Osteocyte (in vitro differentiated cells): ENCODE measurements at regions not wholly inside any gene's neighbourhood (a gene's known extent, or its start where the extent isn't known, plus 50 kb on each side); places are given as distances from the start of the nearest gene placed in this dataset.

Source experiments
- DNase-seq: peaks from one replicate; pipeline ENCODE4 v3.0.0; 2021; ENCODE audit warnings: mixed read lengths; ENCODE audit not compliant: unreplicated experiment; ENCODE audit errors: extremely low spot score
- H3K27ac Mint-ChIP-seq: one replicate; pipeline ENCODE4 v1.8.0; 2021; ENCODE audit warnings: mild to moderate bottlenecking, mixed read lengths; ENCODE audit not compliant: unreplicated experiment
- H3K27me3 Mint-ChIP-seq: one replicate; pipeline ENCODE4 v1.8.0; 2021; ENCODE audit warnings: mixed read lengths; ENCODE audit not compliant: unreplicated experiment
- H3K36me3 Mint-ChIP-seq: one replicate; pipeline ENCODE4 v1.8.0; 2021; ENCODE audit warnings: mixed read lengths; ENCODE audit not compliant: unreplicated experiment
- H3K4me1 Mint-ChIP-seq: one replicate; pipeline ENCODE4 v1.8.0; 2021; ENCODE audit warnings: mixed read lengths; ENCODE audit not compliant: unreplicated experiment
- H3K4me3 Mint-ChIP-seq: one replicate; pipeline ENCODE4 v1.8.0; 2021; ENCODE audit warnings: mild to moderate bottlenecking, moderate library complexity, mixed read lengths; ENCODE audit not compliant: unreplicated experiment
- H3K9me3 Mint-ChIP-seq: one replicate; pipeline ENCODE4 v1.8.0; 2021; ENCODE audit warnings: mixed read lengths; ENCODE audit not compliant: unreplicated experiment
- CTCF ChIP-seq: fragments of 200-600 bp; sonication (generic); IDR thresholded peaks from 2 replicates; pipeline ENCODE4 v1.5.0; 2021; ENCODE audit warnings: antibody characterized with exemption, mild to moderate bottlenecking, moderate library complexity

DNA sequence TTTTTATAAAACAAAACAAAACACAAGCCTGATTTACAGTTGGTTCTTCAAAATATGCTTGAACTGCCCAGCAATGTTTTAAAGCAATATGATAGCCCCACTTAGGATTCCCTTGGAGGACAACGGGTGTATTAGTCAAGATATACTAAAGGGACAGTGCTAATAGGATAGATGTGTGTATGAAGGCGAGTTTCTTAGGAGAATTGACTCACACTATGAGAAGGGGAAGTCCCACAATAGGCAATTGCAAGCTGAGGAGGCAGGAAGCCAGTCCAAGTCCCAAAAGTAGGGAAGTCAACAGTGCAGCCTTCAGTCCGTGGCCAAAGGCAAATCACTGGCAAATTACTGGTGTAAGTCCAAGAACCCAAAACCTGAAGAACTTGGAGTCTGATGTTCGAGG is 167.9 kb downstream of the CBLN2 start:
- Mint-ChIP-seq H3K4me1 (peaks cover 4% of the 10 kb centered on the region), H3K36me3 (no peaks in the 10 kb centered on the region), H3K9me3 (peaks cover 8% of the 10 kb centered on the region), H3K27ac (no peak overlapping the region), H3K4me3 (no peak overlapping the region), H3K27me3 (no peaks in the 10 kb centered on the region)
- TF ChIP-seq CTCF, result no peak
- no peak for DNase-seq

DNA sequence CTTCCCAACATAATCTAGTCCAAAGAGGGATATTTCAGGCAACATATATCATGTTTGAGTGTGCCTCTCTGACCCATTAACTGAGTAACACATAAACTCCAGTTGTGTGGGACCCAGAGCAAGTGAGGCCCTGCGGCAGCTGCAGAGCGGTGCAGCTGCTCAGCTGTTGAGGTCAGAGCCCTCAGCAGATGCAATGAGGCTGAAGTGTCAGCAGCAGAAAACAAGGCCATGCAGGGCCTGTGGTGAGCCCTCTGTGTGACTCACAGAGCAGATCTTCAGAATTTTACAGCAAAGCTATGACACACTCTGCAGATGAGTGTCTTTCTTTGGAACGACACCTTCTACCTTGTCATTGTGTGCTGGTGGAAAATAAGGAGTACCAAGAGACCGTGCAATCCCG is 168.5 kb downstream of the CBLN2 start:
- H3K9me3 Mint-ChIP-seq, result peaks cover 8% of the 10 kb centered on the region
- TF ChIP-seq CTCF, result no peak
- DNase-seq, result no peak
- peaks cover 4% of the 10 kb centered on the region for H3K4me1 Mint-ChIP-seq
- H3K4me3 Mint-ChIP-seq, result no peak overlapping the region
- no peak overlapping the region for H3K27ac Mint-ChIP-seq
- no peaks in the 10 kb centered on the region for H3K36me3 Mint-ChIP-seq
- H3K27me3 Mint-ChIP-seq, result no peaks in the 10 kb centered on the region

DNA sequence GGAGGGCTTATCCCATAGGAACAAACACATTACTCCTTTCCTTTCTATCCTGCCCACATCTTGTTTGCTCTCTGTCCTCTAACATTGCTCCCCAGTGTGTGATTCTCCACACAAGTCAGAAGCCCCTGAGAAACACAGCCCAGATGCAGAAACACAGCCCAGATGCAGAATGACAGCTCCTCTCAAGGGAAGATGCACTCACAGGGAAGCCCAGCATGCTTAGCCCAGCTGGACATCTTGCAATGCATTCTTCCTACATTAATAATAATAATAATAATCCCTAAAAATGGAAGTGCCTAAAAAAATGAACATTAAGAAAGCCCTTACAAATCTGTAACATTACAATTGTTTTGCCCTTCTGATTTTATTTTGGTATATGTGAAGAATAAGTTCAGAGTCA is 172.1 kb downstream of the CBLN2 start:
- no peak for TF ChIP-seq CTCF
- no peak for DNase-seq
- H3K4me1 Mint-ChIP-seq, result peaks cover 3% of the 10 kb centered on the region
- no peak overlapping the region for H3K4me3 Mint-ChIP-seq
- H3K9me3 Mint-ChIP-seq, result peaks cover 5% of the 10 kb centered on the region
- no peaks in the 10 kb centered on the region for H3K36me3 Mint-ChIP-seq
- no peak overlapping the region for H3K27ac Mint-ChIP-seq
- no peaks in the 10 kb centered on the region for H3K27me3 Mint-ChIP-seq

DNA sequence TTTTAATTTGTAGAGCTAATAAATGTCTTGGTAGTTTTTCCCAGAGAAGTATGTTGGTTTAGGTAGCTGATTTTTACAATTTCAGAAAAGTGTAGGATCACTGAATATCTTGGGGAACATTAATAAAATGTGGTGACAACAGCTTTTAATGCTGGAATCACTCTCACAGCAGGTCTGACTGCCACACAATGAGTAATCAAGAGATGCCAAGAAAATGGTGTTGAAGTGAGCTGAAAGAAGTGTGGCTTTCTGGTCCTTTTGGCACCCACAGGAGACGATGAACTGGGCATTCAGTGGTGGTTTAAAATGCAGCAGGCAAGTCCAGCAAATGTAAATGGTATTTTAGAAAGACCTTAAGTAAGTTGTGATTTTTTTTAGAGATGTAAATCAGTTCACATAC is 175.8 kb downstream of the CBLN2 start:
- Mint-ChIP-seq H3K4me3 (no peak overlapping the region), H3K9me3 (peaks cover 5% of the 10 kb centered on the region), H3K4me1 (peaks cover 3% of the 10 kb centered on the region), H3K27me3 (no peaks in the 10 kb centered on the region), H3K36me3 (no peaks in the 10 kb centered on the region), H3K27ac (no peak overlapping the region)
- no peak for TF ChIP-seq CTCF
- DNase-seq, result no peak

- DNase-seq, result no peak
- no peak overlapping the region for H3K27ac Mint-ChIP-seq
- no peak for TF ChIP-seq CTCF
- no peaks in the 10 kb centered on the region for H3K27me3 Mint-ChIP-seq
- H3K9me3 Mint-ChIP-seq, result peaks cover 17% of the 10 kb centered on the region
- no peaks in the 10 kb centered on the region for H3K4me1 Mint-ChIP-seq
- no peaks in the 10 kb centered on the region for H3K36me3 Mint-ChIP-seq
- H3K4me3 Mint-ChIP-seq, result no peak overlapping the region
Measured at GRCh38 chr18:72360634-72361033, 183.5 kb downstream of the CBLN2 start.
